K562 (cell line): ENCODE measurements at regions not wholly inside any gene's neighbourhood (a gene's known extent, or its start where the extent isn't known, plus 50 kb on each side); places are given as distances from the start of the nearest gene placed in this dataset.

ENCODE experiments used
- CBX2 ChIP-seq: fragments of 200-600 bp; sonication (generic); IDR thresholded peaks from one replicate; pipeline ENCODE4 v1.6.1; 2012; ENCODE audit warnings: mild to moderate bottlenecking, low read length, inconsistent platforms; ENCODE audit not compliant: insufficient read depth, poor library complexity, severe bottlenecking
- EHMT2 ChIP-seq: fragments of 450-650 bp; IDR thresholded peaks from 2 replicates; pipeline ENCODE4 v1.6.1; 2018; ENCODE audit warnings: antibody characterized with exemption
- ETV6 ChIP-seq, 3 experiments: fragments of 150-350 bp in 1 of 3; sonication (generic) in 1 of 3; formaldehyde crosslinking in 1 of 3; IDR thresholded peaks; 2 replicates each; pipeline versions ENCODE4 v1.6.1 to v1.8.0; 2014 to 2022; ENCODE audit warnings: borderline replicate concordance in 2 of 3, low read depth in 2 of 3, antibody characterized with exemption in 1 of 3, low read length in 1 of 3, mild to moderate bottlenecking in 1 of 3, missing genetic modification reagents in 1 of 3
- MTA3 ChIP-seq: fragments of 450-650 bp; formaldehyde crosslinking; IDR thresholded peaks from 2 replicates; pipeline ENCODE4 v1.6.1; 2017; ENCODE audit warnings: mild to moderate bottlenecking, borderline replicate concordance
- NFIX ChIP-seq: fragments of 250-450 bp; sonication (Bioruptor Pico); IDR thresholded peaks from 2 replicates; pipeline ENCODE4 v1.4.0; 2020; ENCODE audit warnings: low read depth, mild to moderate bottlenecking, moderate library complexity
- POLR3A ChIP-seq: IDR thresholded peaks from 2 replicates; pipeline ENCODE4 v1.6.1; 2011; ENCODE audit warnings: borderline replicate concordance, mild to moderate bottlenecking, moderate library complexity; ENCODE audit not compliant: insufficient read length, insufficient read depth; ENCODE audit errors: extremely low read depth
- SNRNP70 ChIP-seq: fragments of 200-400 bp; formaldehyde crosslinking; optimal IDR thresholded peaks from 2 replicates; pipeline ENCODE3; 2017; ENCODE audit warnings: low read depth, low read length
- ZNF143 ChIP-seq: sonication (generic); formaldehyde crosslinking; IDR thresholded peaks from 2 replicates; pipeline ENCODE4 v1.9.0; 2022; ENCODE audit warnings: mild to moderate bottlenecking, missing genetic modification reagents
- ZNF561 ChIP-seq: fragments of 450-650 bp; formaldehyde crosslinking; conservative IDR thresholded peaks from 2 replicates; pipeline ENCODE4 v1.4.0; 2020; ENCODE audit warnings: mild to moderate bottlenecking, moderate library complexity
- TF ChIP-seq, protein P1 (sequence below): sonication (generic); formaldehyde crosslinking; IDR thresholded peaks from 2 replicates; pipeline ENCODE4 v1.8.0; 2022; ENCODE audit warnings: mild to moderate bottlenecking, missing genetic modification reagents
- TF ChIP-seq, protein P2 (sequence below): sonication (generic); IDR thresholded peaks from 2 replicates; pipeline ENCODE4 v1.6.1; 2016
- TF ChIP-seq, protein P3 (sequence below): fragments of 250-450 bp; sonication (Bioruptor Pico); IDR thresholded peaks from 2 replicates; pipeline ENCODE4 v1.5.0; 2021
- TF ChIP-seq, protein P4 (sequence below): IDR thresholded peaks from 3 replicates; pipeline ENCODE4 v1.6.1; 2011; ENCODE audit warnings: borderline replicate concordance, mild to moderate bottlenecking; ENCODE audit not compliant: insufficient read length, insufficient read depth

GRCh38 chr9:1253064-1253979, 203.2 kb downstream of the DMRT2 start (continued):
- TF ChIP-seq POLR3A (no peak), ZNF561 (CRISPR knock-in tag) (no peak), EHMT2 (no peak), SNRNP70 (no peak), CBX2 (no peak), ETV6 (IDR thresholded peaks at IDR 0.05; ENCODE audit: borderline replicate concordance in 1 of 2, low read depth in 2 of 2, low read length in 1 of 2) (no peak), ETV6 (CRISPR knock-in tag; IDR thresholded peaks at IDR 0.05; ENCODE audit: borderline replicate concordance) (no peak), MTA3 (no peak), NFIX (CRISPR knock-in tag) (no peak), ZNF143 (CRISPR knock-in tag) (no peak)
- TF ChIP-seq, protein P1, sequence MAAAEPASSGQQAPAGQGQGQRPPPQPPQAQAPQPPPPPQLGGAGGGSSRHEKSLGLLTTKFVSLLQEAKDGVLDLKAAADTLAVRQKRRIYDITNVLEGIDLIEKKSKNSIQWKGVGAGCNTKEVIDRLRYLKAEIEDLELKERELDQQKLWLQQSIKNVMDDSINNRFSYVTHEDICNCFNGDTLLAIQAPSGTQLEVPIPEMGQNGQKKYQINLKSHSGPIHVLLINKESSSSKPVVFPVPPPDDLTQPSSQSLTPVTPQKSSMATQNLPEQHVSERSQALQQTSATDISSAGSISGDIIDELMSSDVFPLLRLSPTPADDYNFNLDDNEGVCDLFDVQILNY (CRISPR knock-in tag): no peak
- TF ChIP-seq, protein P2, sequence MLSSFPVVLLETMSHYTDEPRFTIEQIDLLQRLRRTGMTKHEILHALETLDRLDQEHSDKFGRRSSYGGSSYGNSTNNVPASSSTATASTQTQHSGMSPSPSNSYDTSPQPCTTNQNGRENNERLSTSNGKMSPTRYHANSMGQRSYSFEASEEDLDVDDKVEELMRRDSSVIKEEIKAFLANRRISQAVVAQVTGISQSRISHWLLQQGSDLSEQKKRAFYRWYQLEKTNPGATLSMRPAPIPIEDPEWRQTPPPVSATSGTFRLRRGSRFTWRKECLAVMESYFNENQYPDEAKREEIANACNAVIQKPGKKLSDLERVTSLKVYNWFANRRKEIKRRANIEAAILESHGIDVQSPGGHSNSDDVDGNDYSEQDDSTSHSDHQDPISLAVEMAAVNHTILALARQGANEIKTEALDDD: no peak
- TF ChIP-seq, protein P3, sequence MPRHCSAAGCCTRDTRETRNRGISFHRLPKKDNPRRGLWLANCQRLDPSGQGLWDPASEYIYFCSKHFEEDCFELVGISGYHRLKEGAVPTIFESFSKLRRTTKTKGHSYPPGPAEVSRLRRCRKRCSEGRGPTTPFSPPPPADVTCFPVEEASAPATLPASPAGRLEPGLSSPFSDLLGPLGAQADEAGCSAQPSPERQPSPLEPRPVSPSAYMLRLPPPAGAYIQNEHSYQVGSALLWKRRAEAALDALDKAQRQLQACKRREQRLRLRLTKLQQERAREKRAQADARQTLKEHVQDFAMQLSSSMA: no peak
- TF ChIP-seq, protein P4, sequence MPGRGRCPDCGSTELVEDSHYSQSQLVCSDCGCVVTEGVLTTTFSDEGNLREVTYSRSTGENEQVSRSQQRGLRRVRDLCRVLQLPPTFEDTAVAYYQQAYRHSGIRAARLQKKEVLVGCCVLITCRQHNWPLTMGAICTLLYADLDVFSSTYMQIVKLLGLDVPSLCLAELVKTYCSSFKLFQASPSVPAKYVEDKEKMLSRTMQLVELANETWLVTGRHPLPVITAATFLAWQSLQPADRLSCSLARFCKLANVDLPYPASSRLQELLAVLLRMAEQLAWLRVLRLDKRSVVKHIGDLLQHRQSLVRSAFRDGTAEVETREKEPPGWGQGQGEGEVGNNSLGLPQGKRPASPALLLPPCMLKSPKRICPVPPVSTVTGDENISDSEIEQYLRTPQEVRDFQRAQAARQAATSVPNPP: no peak
